DOHH2 (cell line): ENCODE measurements at regions not wholly inside any gene's neighbourhood (a gene's known extent, or its start where the extent isn't known, plus 50 kb on each side); places are given as distances from the start of the nearest gene placed in this dataset.

Source experiments
- H3F3A ChIP-seq: fragments of 200-600 bp; sonication (generic), shearing (Covaris generic); 2 replicates; pipeline ENCODE4 v1.6.0; 2016; ENCODE audit warnings: antibody characterized with exemption, mild to moderate bottlenecking; ENCODE audit not compliant: control insufficient read depth, insufficient read depth
- H3K27ac ChIP-seq: fragments of 200-600 bp; sonication (generic); 2 replicates; pipeline ENCODE4 v1.5.1; 2014; ENCODE audit warnings: low read depth, mild to moderate bottlenecking, low read length, moderate library complexity
- H3K27me3 ChIP-seq: fragments of 200-600 bp; sonication (generic); 2 replicates; pipeline ENCODE4 v1.6.1; 2014; ENCODE audit warnings: mild to moderate bottlenecking, low read length, mixed read lengths; ENCODE audit not compliant: control insufficient read depth
- H3K36me3 ChIP-seq: fragments of 200-600 bp; sonication (generic); 2 replicates; pipeline ENCODE4 v1.6.1; 2014; ENCODE audit warnings: mild to moderate bottlenecking, low read length, moderate library complexity, mixed read lengths; ENCODE audit not compliant: control insufficient read depth
- H3K4me1 ChIP-seq: fragments of 200-600 bp; sonication (generic); 2 replicates; pipeline ENCODE4 v1.6.1; 2014; ENCODE audit warnings: mild to moderate bottlenecking, low read length, mixed read lengths; ENCODE audit not compliant: control insufficient read depth
- H3K4me2 ChIP-seq: fragments of 200-600 bp; sonication (generic); 2 replicates; pipeline ENCODE4 v1.6.0; 2014; ENCODE audit warnings: mild to moderate bottlenecking, low read length, moderate library complexity
- H3K4me3 ChIP-seq: fragments of 200-600 bp; sonication (generic); 2 replicates; pipeline ENCODE4 v1.5.1; 2014; ENCODE audit warnings: mild to moderate bottlenecking, low read length, mixed read lengths
- H3K79me2 ChIP-seq: fragments of 200-600 bp; sonication (generic); 2 replicates; pipeline ENCODE4 v1.6.1; 2014; ENCODE audit warnings: mild to moderate bottlenecking, low read length, mixed read lengths; ENCODE audit not compliant: control insufficient read depth
- H3K9me2 ChIP-seq: fragments of 200-600 bp; sonication (generic); replicated peaks from 2 replicates; pipeline ENCODE4 v1.6.1; 2014; ENCODE audit warnings: mild to moderate bottlenecking, low read length, mixed read lengths; ENCODE audit not compliant: control insufficient read depth
- H3K9me3 ChIP-seq: fragments of 200-600 bp; sonication (generic); 2 replicates; pipeline ENCODE4 v1.6.1; 2014; ENCODE audit warnings: antibody characterized with exemption, low read length, mixed read lengths; ENCODE audit not compliant: control insufficient read depth, insufficient read depth
- H4K20me1 ChIP-seq: fragments of 200-600 bp; sonication (generic); 2 replicates; pipeline ENCODE4 v1.6.0; 2014; ENCODE audit warnings: low read depth, mild to moderate bottlenecking, antibody characterized with exemption, low read length, moderate library complexity; ENCODE audit not compliant: control insufficient read depth, insufficient read depth
- EZH2phosphoT487 ChIP-seq: fragments of 200-600 bp; sonication (generic); IDR thresholded peaks from 2 replicates; pipeline ENCODE4 v1.6.1; 2017; ENCODE audit warnings: borderline replicate concordance, mild to moderate bottlenecking, antibody characterized with exemption, low read length, moderate library complexity, mixed read lengths
- TF ChIP-seq, protein P1 (sequence below): fragments of 200-600 bp; sonication (generic); IDR thresholded peaks from one replicate; pipeline ENCODE4 v1.5.1; 2014; ENCODE audit warnings: antibody characterized with exemption, mild to moderate bottlenecking, low read depth, low read length; ENCODE audit not compliant: poor library complexity, severe bottlenecking

DNA sequence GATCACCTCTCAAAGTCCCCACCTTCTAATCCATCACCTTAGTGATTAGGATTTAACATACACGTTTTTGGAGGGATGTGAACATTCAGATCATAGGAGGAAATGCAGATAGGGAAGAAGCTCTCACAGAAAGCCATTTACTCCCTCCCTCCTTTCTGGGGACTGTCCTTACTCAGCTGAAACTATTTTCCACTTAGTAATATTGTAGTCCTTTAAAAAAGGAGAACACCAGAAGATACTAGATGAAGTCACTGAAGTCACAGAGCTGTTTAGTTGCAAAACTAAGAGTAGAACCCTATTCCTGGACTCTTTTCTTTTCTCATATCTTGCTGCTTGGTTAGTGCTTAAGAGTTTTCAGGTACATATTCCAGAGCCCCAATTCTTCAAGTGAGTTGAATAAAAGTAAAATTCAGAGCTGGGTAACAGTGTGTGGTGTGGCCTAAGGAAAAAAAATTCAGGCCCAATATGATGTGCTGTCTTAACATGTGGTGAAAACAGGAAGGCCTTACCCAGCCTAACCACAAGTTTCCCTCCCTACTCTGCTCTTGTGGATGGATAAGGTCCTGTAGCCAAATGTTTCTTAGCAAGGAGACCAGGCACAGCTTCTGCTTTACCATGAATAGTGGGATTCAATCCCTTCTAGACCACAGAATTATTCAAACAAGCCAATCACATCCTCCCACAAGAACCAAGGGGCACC, 135.7 kb downstream of the INHBA start:
- H3K4me1 ChIP-seq: no peaks in the 10 kb centered on the region
- TF ChIP-seq EZH2phosphoT487: no peak
- TF ChIP-seq, protein P1, sequence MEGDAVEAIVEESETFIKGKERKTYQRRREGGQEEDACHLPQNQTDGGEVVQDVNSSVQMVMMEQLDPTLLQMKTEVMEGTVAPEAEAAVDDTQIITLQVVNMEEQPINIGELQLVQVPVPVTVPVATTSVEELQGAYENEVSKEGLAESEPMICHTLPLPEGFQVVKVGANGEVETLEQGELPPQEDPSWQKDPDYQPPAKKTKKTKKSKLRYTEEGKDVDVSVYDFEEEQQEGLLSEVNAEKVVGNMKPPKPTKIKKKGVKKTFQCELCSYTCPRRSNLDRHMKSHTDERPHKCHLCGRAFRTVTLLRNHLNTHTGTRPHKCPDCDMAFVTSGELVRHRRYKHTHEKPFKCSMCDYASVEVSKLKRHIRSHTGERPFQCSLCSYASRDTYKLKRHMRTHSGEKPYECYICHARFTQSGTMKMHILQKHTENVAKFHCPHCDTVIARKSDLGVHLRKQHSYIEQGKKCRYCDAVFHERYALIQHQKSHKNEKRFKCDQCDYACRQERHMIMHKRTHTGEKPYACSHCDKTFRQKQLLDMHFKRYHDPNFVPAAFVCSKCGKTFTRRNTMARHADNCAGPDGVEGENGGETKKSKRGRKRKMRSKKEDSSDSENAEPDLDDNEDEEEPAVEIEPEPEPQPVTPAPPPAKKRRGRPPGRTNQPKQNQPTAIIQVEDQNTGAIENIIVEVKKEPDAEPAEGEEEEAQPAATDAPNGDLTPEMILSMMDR: no peak
- no peak overlapping the region for H3K4me3 ChIP-seq
- H3K27ac ChIP-seq: no peak overlapping the region
- no peaks in the 10 kb centered on the region for H3K27me3 ChIP-seq
- no peaks in the 10 kb centered on the region for H3F3A ChIP-seq
- H3K9me2 ChIP-seq: no peaks in the 10 kb centered on the region; the same call in 1 of the 2 replicates
- no peak overlapping the region for H3K4me2 ChIP-seq
- H3K79me2 ChIP-seq: no peaks in the 10 kb centered on the region
- no peaks in the 10 kb centered on the region for H3K9me3 ChIP-seq
- H4K20me1 ChIP-seq: no peaks in the 10 kb centered on the region
- no peaks in the 10 kb centered on the region for H3K36me3 ChIP-seq

DNA sequence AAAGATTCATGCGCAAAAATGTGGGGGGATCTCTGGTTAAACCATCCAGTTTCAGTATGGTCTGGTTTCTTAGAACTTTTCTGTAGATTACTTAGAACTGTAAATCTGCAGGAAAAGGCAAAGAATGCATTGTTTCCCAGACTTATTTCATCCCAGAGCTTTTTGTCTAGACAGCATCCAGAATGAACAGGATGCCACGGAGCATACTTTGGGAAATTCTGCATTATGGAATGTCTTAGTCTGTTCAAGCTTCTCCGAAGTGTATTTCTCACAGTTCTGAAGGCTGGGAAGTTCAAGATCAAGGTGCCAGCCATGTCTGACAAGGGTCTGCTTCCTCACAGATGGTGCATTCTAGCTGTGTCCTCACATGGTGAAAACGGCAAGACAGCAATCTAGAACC, 136.3 kb downstream of the INHBA start:
- H3K27ac ChIP-seq: no peak overlapping the region
- H4K20me1 ChIP-seq: no peaks in the 10 kb centered on the region

DNA sequence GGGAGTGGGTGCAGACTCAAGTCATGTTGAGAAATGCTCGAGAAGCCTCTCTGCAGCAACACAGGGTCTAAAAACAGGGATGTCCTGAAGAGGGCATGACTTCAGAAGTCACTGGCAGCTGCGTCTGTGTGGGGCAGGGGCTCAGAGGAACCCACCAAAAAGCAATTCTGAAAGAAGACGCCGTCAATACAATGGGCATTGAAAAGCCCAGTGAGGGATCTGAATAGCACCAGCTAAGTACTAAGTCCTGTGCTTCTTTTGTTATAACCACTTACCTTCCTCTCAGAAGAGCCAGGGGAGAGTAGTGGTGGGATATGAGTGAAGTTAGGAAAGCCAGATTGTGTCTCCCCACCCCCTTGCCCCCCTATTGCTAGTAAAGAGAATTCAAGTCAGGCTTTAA, 137.2 kb downstream of the INHBA start:
- no peaks in the 10 kb centered on the region for H3K4me1 ChIP-seq
- H3K4me2 ChIP-seq: no peak overlapping the region
- H3K9me3 ChIP-seq: no peaks in the 10 kb centered on the region
- H3F3A ChIP-seq: no peaks in the 10 kb centered on the region
- no peaks in the 10 kb centered on the region for H3K79me2 ChIP-seq
- no peaks in the 10 kb centered on the region for H3K36me3 ChIP-seq
- H4K20me1 ChIP-seq: no peaks in the 10 kb centered on the region
- TF ChIP-seq EZH2phosphoT487: no peak
- TF ChIP-seq, protein P1: no peak
- H3K4me3 ChIP-seq: no peak overlapping the region
- H3K9me2 ChIP-seq: no peaks in the 10 kb centered on the region; the same call in 1 of the 2 replicates
- no peaks in the 10 kb centered on the region for H3K27me3 ChIP-seq
- no peak overlapping the region for H3K27ac ChIP-seq

More for the DNA sequence above, 136.3 kb downstream of the INHBA start:
- Histone ChIP-seq H3K79me2 (no peaks in the 10 kb centered on the region), H3K36me3 (no peaks in the 10 kb centered on the region), H3K9me2 (no peaks in the 10 kb centered on the region; the same call in 1 of the 2 replicates), H3K4me1 (no peaks in the 10 kb centered on the region), H3K4me3 (no peak overlapping the region), H3K27me3 (no peaks in the 10 kb centered on the region), H3F3A (no peaks in the 10 kb centered on the region), H3K4me2 (no peak overlapping the region), H3K9me3 (no peaks in the 10 kb centered on the region)
- TF ChIP-seq, protein P1: no peak
- no peak for TF ChIP-seq EZH2phosphoT487
